ENCODE measurements at regions not wholly inside any gene's neighbourhood (a gene's known extent, or its start where the extent isn't known, plus 50 kb on each side); places are given as distances from the start of the nearest gene placed in this dataset.

- SMC1A ChIA-PET (ENCODE audit: uncharacterized antibody, unreplicated experiment): interaction anchor here (1.3 kb wide), 1 partner anchor 10 kb away, joined by 3 read pairs; no protein-coding TSS in a partner anchor
- intact Hi-C loops (cut with micrococcal nuclease; ENCODE audit: unreplicated experiment) (no loop called here), in situ Hi-C loops (cut with MboI) (no loop called here)
- RAD21 ChIA-PET (ENCODE audit: unreplicated experiment): no interaction called here
- Histone ChIP-seq H3K4me3 (no peak overlapping the region), H4K20me1 (ENCODE audit: control insufficient read depth, insufficient read depth) (no peaks in the 10 kb centered on the region), H3K4me1 (ENCODE audit: control insufficient read depth, insufficient read depth, low read length) (no peaks in the 10 kb centered on the region), H3K36me3 (ENCODE audit: control insufficient read depth in 2 of 2, insufficient read depth in 2 of 2, low read length in 1 of 2) (no peaks in the 10 kb centered on the region), H3K27ac (ENCODE audit: control insufficient read depth, insufficient read depth) (no peak overlapping the region), H3K9ac (ENCODE audit: control insufficient read depth, insufficient read depth, low read length) (no peak overlapping the region), H3K27me3 (replicated peaks in 1 of 2; ENCODE audit: control insufficient read depth in 2 of 2, insufficient read depth in 2 of 2, low read length in 1 of 2) (no peaks in the 10 kb centered on the region), H2AFZ (ENCODE audit: control insufficient read depth, low read depth, low read length) (no peak overlapping the region), H3K79me2 (ENCODE audit: control insufficient read depth, insufficient read depth, low read length) (no peaks in the 10 kb centered on the region), H3K4me2 (ENCODE audit: control insufficient read depth, insufficient read depth) (no peak overlapping the region), H3K9me3 (replicated peaks; ENCODE audit: control insufficient read depth, insufficient read depth, low read length) (no peaks in the 10 kb centered on the region)
- FAIRE-seq (no peak), DNase-seq (ENCODE audit: low read depth, low spot score) (no peak), ATAC-seq (peak; percentile 36; the same call in 2 of the 3 replicates)
- WGBS (ENCODE audit: insufficient coverage, insufficient replicate concordance, low lambda C conversion rate, missing lambda C conversion rate): 17% methylated on average over 10 of the region's 10 CpGs
- no TSS peak for BruUV-seq (replicated peaks)
- CTCF ChIA-PET: interaction anchor here (0.7 to 1.0 kb wide), 3 partner anchors 10 to 24 kb away, joined by 3 read pairs; no protein-coding TSS in a partner anchor
- POLR2A ChIA-PET: no interaction called here
- no peak for TF ChIP-seq EZH2 (IDR thresholded peaks at IDR 0.05; ENCODE audit: borderline replicate concordance, control insufficient read depth, low read depth, low read length)
- no peak for TF ChIP-seq CREB1 (IDR thresholded peaks at IDR 0.05; ENCODE audit: low read depth)
- TF ChIP-seq EP300 (IDR thresholded peaks at IDR 0.05; ENCODE audit: borderline replicate concordance in 1 of 2, control insufficient read depth in 1 of 2, low read depth in 2 of 2, low read length in 2 of 2): no peak
- no peak for TF ChIP-seq RELA (IDR thresholded peaks at IDR 0.05; ENCODE audit: borderline replicate concordance, partially characterized antibody)
- TF ChIP-seq ZBTB40 (IDR thresholded peaks at IDR 0.05; ENCODE audit: borderline replicate concordance): no peak
- TF ChIP-seq E2F8 (IDR thresholded peaks at IDR 0.05; ENCODE audit: low read depth, partially characterized antibody): no peak
- TF ChIP-seq SUPT20H (IDR thresholded peaks at IDR 0.05; ENCODE audit: borderline replicate concordance, control insufficient read depth, low read depth, low read length): no peak
- no peak for TF ChIP-seq SIX5 (IDR thresholded peaks at IDR 0.05; ENCODE audit: low read depth, low read length, severe bottlenecking)
- no peak for TF ChIP-seq STAT3 (IDR thresholded peaks at IDR 0.05; ENCODE audit: low read depth, low read length)
- TF ChIP-seq NR2C2 (IDR thresholded peaks at IDR 0.05; ENCODE audit: borderline replicate concordance, control insufficient read depth, insufficient read length, low read depth): no peak
- no peak for TF ChIP-seq TAF1 (IDR thresholded peaks at IDR 0.05; ENCODE audit: borderline replicate concordance, low read depth, low read length)
- no peak for TF ChIP-seq RFX5 (IDR thresholded peaks at IDR 0.05; ENCODE audit: low read depth, low read length)
- no peak for TF ChIP-seq FOXK2 (IDR thresholded peaks at IDR 0.05)
- no peak for TF ChIP-seq SPI1 (IDR thresholded peaks at IDR 0.05; ENCODE audit: borderline replicate concordance, insufficient read depth, low read depth, low read length)
- TF ChIP-seq ATF7 (IDR thresholded peaks at IDR 0.05; ENCODE audit: low read depth): no peak
- TF ChIP-seq BMI1 (IDR thresholded peaks at IDR 0.05; ENCODE audit: borderline replicate concordance): no peak
- no peak for TF ChIP-seq JUNB (IDR thresholded peaks at IDR 0.05)
- TF ChIP-seq STAT1 (conservative IDR thresholded peaks at IDR 0.05): no peak
Measured at GRCh38 chr13:58238972-58239773, 607.6 kb downstream of the PCDH17 start.
